ENCODE measurements at regions not wholly inside any gene's neighbourhood (a gene's known extent, or its start where the extent isn't known, plus 50 kb on each side); places are given as distances from the start of the nearest gene placed in this dataset.

- Histone ChIP-seq H3K4me1 (no peaks in the 10 kb centered on the region), H3K27ac (no peak overlapping the region), H3K36me3 (no peaks in the 10 kb centered on the region), H3K4me3 (no peak overlapping the region), H3K9me3 (no peaks in the 10 kb centered on the region), H3K27me3 (no peaks in the 10 kb centered on the region)
- TF ChIP-seq POLR2A (IDR thresholded peaks at IDR 0.05) = no peak
- no peak for TF ChIP-seq POLR2AphosphoS5 (IDR thresholded peaks at IDR 0.05; ENCODE audit: insufficient read depth in 1 of 2, low read depth in 1 of 2)
- TF ChIP-seq CTCF (IDR thresholded peaks at IDR 0.05) = no peak
- intact Hi-C loops (cut with DNase I) = no loop called here
- no peak for DNase-seq (ENCODE audit: extremely low spot score in 2 of 2)
These were observed 1118.0 kb upstream of the SEMA6A start for GRCh38 chr5:117692606-117693005.

GRCh38 chr5:117691081-117691870 lies 1116.7 kb upstream of the SEMA6A start:
- no peak overlapping the region for H3K4me3 ChIP-seq
- no peak overlapping the region for H3K27ac ChIP-seq

DNA sequence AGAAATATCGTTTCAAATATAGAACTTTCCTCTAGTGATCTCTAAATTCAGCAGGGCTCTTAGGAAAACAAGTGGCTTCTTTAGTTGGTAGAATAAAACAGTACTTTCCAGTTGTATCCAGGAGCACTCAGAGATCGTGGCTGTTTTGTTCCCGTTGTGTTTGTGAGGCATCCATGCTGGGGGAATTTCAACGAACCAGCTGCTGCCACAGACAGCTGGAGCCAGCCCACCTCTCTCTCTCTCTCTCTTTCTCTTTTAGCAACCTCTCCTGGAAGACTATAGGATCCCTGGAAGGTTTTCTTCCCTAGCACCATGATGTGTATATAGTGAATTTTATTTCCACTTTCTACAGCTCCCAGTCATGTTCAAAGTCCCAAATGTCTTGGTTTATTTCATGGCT lies 1116.0 kb upstream of the SEMA6A start:
- H3K27me3 ChIP-seq = no peaks in the 10 kb centered on the region
- intact Hi-C loops (cut with DNase I) = no loop called here
- TF ChIP-seq POLR2AphosphoS5 (IDR thresholded peaks at IDR 0.05; ENCODE audit: insufficient read depth in 1 of 2, low read depth in 1 of 2) (no peak), POLR2A (IDR thresholded peaks at IDR 0.05) (no peak), CTCF (IDR thresholded peaks at IDR 0.05) (no peak)
- no peak overlapping the region for H3K27ac ChIP-seq
- no peaks in the 10 kb centered on the region for H3K9me3 ChIP-seq
- H3K4me1 ChIP-seq = no peaks in the 10 kb centered on the region
- H3K36me3 ChIP-seq = no peaks in the 10 kb centered on the region
- no peak overlapping the region for H3K4me3 ChIP-seq
- DNase-seq (ENCODE audit: extremely low spot score in 2 of 2) = no peak

More at GRCh38 chr5:117691081-117691870, 1116.7 kb upstream of the SEMA6A start:
- no peaks in the 10 kb centered on the region for H3K4me1 ChIP-seq
- intact Hi-C loops (cut with DNase I) = no loop called here
- no peaks in the 10 kb centered on the region for H3K9me3 ChIP-seq
- TF ChIP-seq CTCF (IDR thresholded peaks at IDR 0.05) (no peak), POLR2A (IDR thresholded peaks at IDR 0.05) (no peak), POLR2AphosphoS5 (IDR thresholded peaks at IDR 0.05; ENCODE audit: insufficient read depth in 1 of 2, low read depth in 1 of 2) (no peak)
- DNase-seq (ENCODE audit: extremely low spot score in 2 of 2) = no peak
- H3K36me3 ChIP-seq = no peaks in the 10 kb centered on the region
- no peaks in the 10 kb centered on the region for H3K27me3 ChIP-seq

GRCh38 chr5:117686926-117687325 lies 1112.3 kb upstream of the SEMA6A start:
- no peaks in the 10 kb centered on the region for H3K27me3 ChIP-seq
- H3K4me1 ChIP-seq = no peaks in the 10 kb centered on the region
- no peak for TF ChIP-seq CTCF (IDR thresholded peaks at IDR 0.05)
- TF ChIP-seq POLR2A (IDR thresholded peaks at IDR 0.05) = no peak
- no peak for TF ChIP-seq POLR2AphosphoS5 (IDR thresholded peaks at IDR 0.05; ENCODE audit: insufficient read depth in 1 of 2, low read depth in 1 of 2)
- no peak for DNase-seq (ENCODE audit: extremely low spot score in 2 of 2)
- H3K27ac ChIP-seq = no peak overlapping the region
- H3K4me3 ChIP-seq = no peak overlapping the region
- no peaks in the 10 kb centered on the region for H3K9me3 ChIP-seq
- no peaks in the 10 kb centered on the region for H3K36me3 ChIP-seq
- intact Hi-C loops (cut with DNase I) = no loop called here

GRCh38 chr5:117682416-117682815 lies 1107.8 kb upstream of the SEMA6A start:
- H3K27me3 ChIP-seq = no peaks in the 10 kb centered on the region
- H3K4me3 ChIP-seq = no peak overlapping the region
- intact Hi-C loops (cut with DNase I) = no loop called here
- no peak for TF ChIP-seq CTCF (IDR thresholded peaks at IDR 0.05)
- no peak for TF ChIP-seq POLR2A (IDR thresholded peaks at IDR 0.05)
- no peak for TF ChIP-seq POLR2AphosphoS5 (IDR thresholded peaks at IDR 0.05; ENCODE audit: insufficient read depth in 1 of 2, low read depth in 1 of 2)
- no peaks in the 10 kb centered on the region for H3K36me3 ChIP-seq
- H3K27ac ChIP-seq = no peak overlapping the region
- no peak for DNase-seq (ENCODE audit: extremely low spot score in 2 of 2)
- no peaks in the 10 kb centered on the region for H3K4me1 ChIP-seq
- no peaks in the 10 kb centered on the region for H3K9me3 ChIP-seq

Data from vagina (tissue), 2 donors.